OCI-LY7 (cell line): ENCODE measurements at regions not wholly inside any gene's neighbourhood (a gene's known extent, or its start where the extent isn't known, plus 50 kb on each side); places are given as distances from the start of the nearest gene placed in this dataset.

ENCODE experiments used
- CTCF ChIP-seq: fragments of 200-600 bp; sonication (generic); conservative IDR thresholded peaks from 2 replicates; pipeline ENCODE4 v1.5.1; 2014; ENCODE audit warnings: mild to moderate bottlenecking, antibody characterized with exemption, low read length, moderate library complexity, mixed read lengths
- EZH2phosphoT487 ChIP-seq: fragments of 200-600 bp; sonication (generic); IDR thresholded peaks from 2 replicates; pipeline ENCODE4 v1.6.1; 2018; ENCODE audit warnings: low read depth, borderline replicate concordance, mild to moderate bottlenecking, mixed run types, antibody characterized with exemption, low read length, moderate library complexity, mixed read lengths

GRCh38 chr10:8224591-8224990 is 170.1 kb downstream of the GATA3 start:
- TF ChIP-seq CTCF (no peak), EZH2phosphoT487 (no peak)
